Mucosa of descending colon (tissue), 3 donors: ENCODE measurements at regions not wholly inside any gene's neighbourhood (a gene's known extent, or its start where the extent isn't known, plus 50 kb on each side); places are given as distances from the start of the nearest gene placed in this dataset.
"Not testable (repeated sequence)": the region's sequence is repeated elsewhere in the genome, so short reads cannot be mapped to it uniquely, and the experiment has no call there.

ENCODE experiments used
- ATAC-seq: fragments of 200-7000 bp; cut with Tn5 transposase; one replicate; pipeline ENCODE4 v1.9.1; 2020; ENCODE audit warnings: mild to moderate bottlenecking, moderate library complexity
- DNase-seq, 3 donors: peaks; one replicate each; pipeline ENCODE4 v3.0.0-alpha.2; 2020
- H3K36me3 ChIP-seq: fragments of 200-600 bp; one replicate; pipeline ENCODE4 v1.8.0; 2021; ENCODE audit warnings: low read depth, mild to moderate bottlenecking
- H3K4me1 ChIP-seq: fragments of 200-600 bp; one replicate; pipeline ENCODE4 v1.8.0; 2021; ENCODE audit warnings: low read depth, mild to moderate bottlenecking
- H3K4me3 ChIP-seq: fragments of 200-600 bp; one replicate; pipeline ENCODE4 v1.8.0; 2021; ENCODE audit warnings: mild to moderate bottlenecking
- H3K9me3 ChIP-seq: fragments of 200-600 bp; one replicate; pipeline ENCODE4 v1.8.0; 2021; ENCODE audit warnings: mild to moderate bottlenecking
- intact Hi-C, 2 donors: fragments of 100-400 bp; cut with DNase I in 1 of 2; cut with micrococcal nuclease in 1 of 2; formaldehyde crosslinking; loops; one replicate each; pipeline versions ENCODE4 v1.11.0 to v1.11.1; 2022; cut with DNase I, micrococcal nuclease
- TF ChIP-seq, protein P1 (sequence below): fragments of 200-600 bp; IDR thresholded peaks from one replicate; pipeline ENCODE4 v1.8.0; 2022; ENCODE audit warnings: antibody characterized with exemption, mild to moderate bottlenecking
- donor health status: DM: no; HTN: no; CAD: no; lungs with moderate emphysema.
- donor health status: DM: no; HTN: no; CAD: no.
- donor health status: DM: no; HTN: yes; CAD: no.

DNA sequence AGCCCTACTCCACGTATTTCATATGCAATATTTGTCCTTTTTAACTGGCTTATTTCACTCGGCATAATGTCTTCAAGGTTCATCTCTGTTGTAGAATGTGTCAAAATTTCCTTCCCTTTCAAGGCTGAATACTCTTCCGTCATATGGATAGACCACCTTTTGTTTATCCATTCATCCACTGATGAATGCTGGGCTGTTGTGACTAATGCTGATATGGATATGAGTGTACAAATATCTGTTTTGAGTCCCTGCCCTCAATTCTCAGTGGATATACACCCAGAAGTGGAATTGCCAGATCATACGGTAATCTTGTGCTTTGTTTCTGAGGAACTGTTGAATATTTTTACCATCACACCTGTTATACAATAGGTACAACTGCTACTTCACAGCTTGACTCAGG, 155.2 kb upstream of the IRF2BP2 start:
- TF ChIP-seq, protein P1, sequence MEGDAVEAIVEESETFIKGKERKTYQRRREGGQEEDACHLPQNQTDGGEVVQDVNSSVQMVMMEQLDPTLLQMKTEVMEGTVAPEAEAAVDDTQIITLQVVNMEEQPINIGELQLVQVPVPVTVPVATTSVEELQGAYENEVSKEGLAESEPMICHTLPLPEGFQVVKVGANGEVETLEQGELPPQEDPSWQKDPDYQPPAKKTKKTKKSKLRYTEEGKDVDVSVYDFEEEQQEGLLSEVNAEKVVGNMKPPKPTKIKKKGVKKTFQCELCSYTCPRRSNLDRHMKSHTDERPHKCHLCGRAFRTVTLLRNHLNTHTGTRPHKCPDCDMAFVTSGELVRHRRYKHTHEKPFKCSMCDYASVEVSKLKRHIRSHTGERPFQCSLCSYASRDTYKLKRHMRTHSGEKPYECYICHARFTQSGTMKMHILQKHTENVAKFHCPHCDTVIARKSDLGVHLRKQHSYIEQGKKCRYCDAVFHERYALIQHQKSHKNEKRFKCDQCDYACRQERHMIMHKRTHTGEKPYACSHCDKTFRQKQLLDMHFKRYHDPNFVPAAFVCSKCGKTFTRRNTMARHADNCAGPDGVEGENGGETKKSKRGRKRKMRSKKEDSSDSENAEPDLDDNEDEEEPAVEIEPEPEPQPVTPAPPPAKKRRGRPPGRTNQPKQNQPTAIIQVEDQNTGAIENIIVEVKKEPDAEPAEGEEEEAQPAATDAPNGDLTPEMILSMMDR = no peak
- Histone ChIP-seq H3K36me3 (no peaks in the 10 kb centered on the region), H3K9me3 (no peaks in the 10 kb centered on the region), H3K4me3 (no peak overlapping the region), H3K4me1 (peaks cover 9% of the 10 kb centered on the region)
- intact Hi-C loops = no loop called here
- no peak for DNase-seq
- no peak for ATAC-seq

DNA sequence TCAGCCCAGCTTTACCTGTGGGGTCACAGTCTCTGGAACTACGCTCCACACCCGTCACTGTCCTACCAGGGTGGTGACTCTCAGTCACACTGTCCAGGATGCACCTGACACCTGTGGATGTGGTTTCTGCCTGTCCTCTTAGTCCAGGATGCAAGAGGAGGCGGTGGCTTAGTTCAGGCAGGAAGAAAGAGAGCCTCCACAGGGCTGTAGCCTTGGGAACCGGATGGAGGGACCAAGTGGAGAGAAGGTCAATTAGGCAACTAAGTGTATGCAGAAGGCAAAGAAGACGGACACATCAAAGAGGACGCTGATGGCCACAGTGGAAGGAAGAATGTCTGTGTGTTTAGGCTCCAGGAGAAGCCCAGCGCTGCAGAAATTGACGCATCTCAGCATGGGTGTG, 153.9 kb upstream of the IRF2BP2 start:
- H3K4me1 ChIP-seq = peaks cover 7% of the 10 kb centered on the region
- no peaks in the 10 kb centered on the region for H3K36me3 ChIP-seq
- no peak overlapping the region for H3K4me3 ChIP-seq
- TF ChIP-seq, protein P1 = no peak
- H3K9me3 ChIP-seq = no peaks in the 10 kb centered on the region
- ATAC-seq = no peak
- no peak for DNase-seq
- intact Hi-C loops = no loop called here

DNA sequence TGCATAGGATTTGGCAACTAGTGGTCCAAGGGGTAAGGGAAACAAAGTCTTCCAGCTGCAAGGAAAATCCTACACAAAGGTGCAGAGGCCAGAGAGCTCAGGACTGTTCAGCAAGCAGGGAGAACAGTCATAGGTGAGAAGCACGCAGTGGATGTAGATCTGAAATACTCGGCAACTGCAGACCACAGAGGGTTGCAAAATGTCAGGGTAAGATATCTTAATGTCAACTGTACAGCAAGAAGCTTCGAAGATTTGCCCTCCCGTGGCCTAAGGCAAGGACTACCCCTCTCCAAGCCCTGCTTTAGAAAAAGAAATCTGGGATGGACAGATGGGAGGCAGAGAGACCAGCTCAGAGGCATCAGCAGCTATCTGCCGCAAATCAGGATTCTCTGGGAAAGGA, 153.4 kb upstream of the IRF2BP2 start:
- Histone ChIP-seq H3K36me3 (no peaks in the 10 kb centered on the region), H3K4me1 (peaks cover 2% of the 10 kb centered on the region), H3K4me3 (no peak overlapping the region), H3K9me3 (no peaks in the 10 kb centered on the region)
- ATAC-seq (no peak), DNase-seq (no peak)
- intact Hi-C loops = no loop called here
- TF ChIP-seq, protein P1 = no peak

DNA sequence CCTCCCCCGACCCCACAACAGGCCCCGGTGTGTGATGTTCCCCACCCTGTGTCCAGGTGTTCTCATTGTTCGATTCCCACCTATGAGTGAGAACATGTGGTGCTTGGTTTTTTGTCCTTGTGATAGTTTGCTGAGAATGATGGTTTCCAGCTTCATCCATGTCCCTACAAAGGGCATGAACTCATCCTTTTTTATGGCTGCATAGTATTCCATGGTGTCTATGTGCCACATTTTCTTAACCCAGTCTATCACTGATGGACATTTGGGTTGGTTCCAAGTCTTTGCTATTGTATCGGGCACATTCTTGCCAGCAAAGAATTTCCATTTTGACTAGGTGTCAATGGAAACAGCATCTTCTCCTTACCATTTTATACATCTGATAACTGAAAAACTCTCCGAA, 152.1 kb upstream of the IRF2BP2 start:
- H3K9me3 ChIP-seq, H3K4me3 ChIP-seq, ATAC-seq, DNase-seq, intact Hi-C loops, H3K36me3 ChIP-seq, H3K4me1 ChIP-seq: not testable (repeated sequence)

DNA sequence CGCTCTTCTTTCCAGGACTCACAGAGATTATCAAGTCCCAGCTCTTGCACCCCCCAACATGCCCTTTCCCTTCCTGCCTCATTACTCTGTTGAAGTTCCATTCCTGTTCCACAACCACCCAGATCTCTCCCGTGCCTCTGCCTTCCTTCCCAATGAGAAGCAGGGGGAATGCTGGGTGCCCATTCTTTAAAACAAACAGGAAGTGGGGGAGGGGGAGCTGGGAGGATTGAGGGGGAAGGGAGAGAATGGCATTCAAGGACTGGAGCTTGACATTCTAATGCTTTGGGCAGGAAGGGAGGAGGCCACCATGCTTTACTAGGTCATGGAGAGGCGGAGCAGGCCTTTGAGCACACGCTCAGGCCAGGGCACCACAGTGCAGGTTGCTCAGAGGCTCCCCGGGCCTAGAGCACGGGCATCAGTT, 150.3 kb upstream of the IRF2BP2 start:
- Histone ChIP-seq H3K36me3 (no peaks in the 10 kb centered on the region), H3K9me3 (no peaks in the 10 kb centered on the region), H3K4me3 (no peak overlapping the region), H3K4me1 (no peaks in the 10 kb centered on the region)
- DNase-seq (no peak), ATAC-seq (no peak)
- intact Hi-C loops = no loop called here
- TF ChIP-seq, protein P1 = no peak

DNA sequence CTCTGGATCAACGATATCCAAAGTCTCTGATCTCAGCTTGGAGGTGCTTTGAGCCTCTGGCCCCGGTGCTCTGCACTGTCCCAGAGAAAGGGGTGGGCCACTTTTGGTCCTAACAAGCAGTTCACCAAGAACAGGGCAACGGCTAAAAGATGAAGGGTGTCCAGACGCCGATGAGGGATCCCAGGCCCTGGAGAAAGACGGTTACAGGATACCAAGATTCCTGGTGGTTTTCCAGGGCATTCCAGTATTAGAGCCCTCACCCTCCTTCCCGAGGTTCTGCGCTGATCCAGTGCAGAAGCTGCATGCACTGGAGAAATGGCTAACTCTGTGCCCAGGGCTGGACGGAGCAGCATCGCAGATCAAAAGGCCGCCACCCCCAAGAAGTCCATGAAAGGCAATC, 149.9 kb upstream of the IRF2BP2 start:
- no peaks in the 10 kb centered on the region for H3K4me1 ChIP-seq
- H3K36me3 ChIP-seq = no peaks in the 10 kb centered on the region
- intact Hi-C loops = no loop called here
- H3K4me3 ChIP-seq = no peak overlapping the region
- ATAC-seq = no peak
- TF ChIP-seq, protein P1 = no peak
- H3K9me3 ChIP-seq = no peaks in the 10 kb centered on the region
- no peak for DNase-seq
